ENCODE measurements at regions not wholly inside any gene's neighbourhood (a gene's known extent, or its start where the extent isn't known, plus 50 kb on each side); places are given as distances from the start of the nearest gene placed in this dataset.
"Not testable (repeated sequence)": the region's sequence is repeated elsewhere in the genome, so short reads cannot be mapped to it uniquely, and the experiment has no call there.

- DNase-seq = no peak
These were observed 827.7 kb downstream of the TMTC2 start for GRCh38 chr12:83514372-83514771.

GRCh38 chr12:83506841-83507240 lies 820.1 kb downstream of the TMTC2 start:
- DNase-seq = no peak

- no peak for DNase-seq
These were observed 818.9 kb downstream of the TMTC2 start for GRCh38 chr12:83505586-83505985.

- DNase-seq = not testable (repeated sequence)
These were observed 813.2 kb downstream of the TMTC2 start for GRCh38 chr12:83499894-83500293.

GRCh38 chr12:83477696-83478095 lies 791.0 kb downstream of the TMTC2 start:
- DNase-seq = no peak

- DNase-seq = no peak
These were observed 790.3 kb downstream of the TMTC2 start for GRCh38 chr12:83476695-83477690.

- no peak for DNase-seq
These were observed 789.3 kb downstream of the TMTC2 start for GRCh38 chr12:83476006-83476405.

GRCh38 chr12:83474369-83474768 lies 787.7 kb downstream of the TMTC2 start:
- no peak for DNase-seq

- no peak for DNase-seq
These were observed 786.8 kb downstream of the TMTC2 start for GRCh38 chr12:83473408-83474095.

GRCh38 chr12:83472772-83473171 lies 786.1 kb downstream of the TMTC2 start:
- no peak for DNase-seq

GRCh38 chr12:83472350-83472749 lies 785.6 kb downstream of the TMTC2 start:
- DNase-seq = no peak

GRCh38 chr12:83471341-83471740 lies 784.6 kb downstream of the TMTC2 start:
- DNase-seq = no peak

- no peak for DNase-seq
These were observed 784.0 kb downstream of the TMTC2 start for GRCh38 chr12:83470749-83471148.

- no peak for DNase-seq
These were observed 782.5 kb downstream of the TMTC2 start for GRCh38 chr12:83468988-83469908.

GRCh38 chr12:83465632-83466031 lies 778.9 kb downstream of the TMTC2 start:
- DNase-seq = no peak

- DNase-seq = no peak
These were observed 775.7 kb downstream of the TMTC2 start for GRCh38 chr12:83462419-83462818.

GRCh38 chr12:83461336-83461935 lies 774.7 kb downstream of the TMTC2 start:
- no peak for DNase-seq

- DNase-seq = no peak
These were observed 764.5 kb downstream of the TMTC2 start for GRCh38 chr12:83451189-83451588.

- no peak for DNase-seq
These were observed 747.9 kb downstream of the TMTC2 start for GRCh38 chr12:83434600-83434999.

- no peak for DNase-seq
These were observed 745.5 kb downstream of the TMTC2 start for GRCh38 chr12:83432176-83432719.

GRCh38 chr12:83427586-83428136 lies 741.0 kb downstream of the TMTC2 start:
- not testable (repeated sequence) for DNase-seq

- no peak for DNase-seq
These were observed 728.3 kb downstream of the TMTC2 start for GRCh38 chr12:83414981-83415380.

All from stimulated activated CD4-positive, alpha-beta T cell treated with anti-CD3 and anti-CD28 coated beads, Interleukin-4, amount 100 ng/mL, for 24 hours (primary cell).